PFSK-1 (cell line): ENCODE measurements at regions not wholly inside any gene's neighbourhood (a gene's known extent, or its start where the extent isn't known, plus 50 kb on each side); places are given as distances from the start of the nearest gene placed in this dataset.

Experiments
- FOXP2 ChIP-seq: optimal IDR thresholded peaks from 2 replicates; pipeline ENCODE3; 2011; ENCODE audit warnings: borderline replicate concordance, control low read depth, inconsistent platforms; ENCODE audit not compliant: insufficient read depth; ENCODE audit errors: extremely low read length, extremely low read depth
- POLR2AphosphoS5 ChIP-seq: IDR thresholded peaks from 2 replicates; pipeline ENCODE4 v1.6.1; 2012; ENCODE audit warnings: low read depth, mild to moderate bottlenecking, control low read depth, low read length, moderate library complexity
- REST ChIP-seq, 2 experiments: IDR thresholded peaks; 2 replicates each; pipeline versions ENCODE4 v1.6.1 to v1.8.0; 2011 to 2012; ENCODE audit warnings: low read depth in 2 of 2, low read length in 2 of 2, control low read depth in 1 of 2, inconsistent platforms in 1 of 2, mild to moderate bottlenecking in 1 of 2, moderate library complexity in 1 of 2; ENCODE audit not compliant: insufficient read depth in 1 of 2
- SIN3A ChIP-seq: IDR thresholded peaks from 2 replicates; pipeline ENCODE4 v1.6.1; 2012; ENCODE audit warnings: mild to moderate bottlenecking, low read length, moderate library complexity, borderline replicate concordance; ENCODE audit not compliant: insufficient read depth
- TAF1 ChIP-seq: IDR thresholded peaks from 2 replicates; pipeline ENCODE4 v1.6.1; 2012; ENCODE audit warnings: low read length, control low read depth, borderline replicate concordance; ENCODE audit not compliant: insufficient read depth

GRCh38 chr6:132088150-132088549, 137.0 kb upstream of the CCN2 start:
- TF ChIP-seq REST (IDR thresholded peaks at IDR 0.05; ENCODE audit: insufficient read depth in 1 of 2, low read depth in 2 of 2, low read length in 2 of 2) (no peak), TAF1 (no peak), POLR2AphosphoS5 (no peak), SIN3A (no peak), FOXP2 (no peak)
